ENCODE measurements at regions not wholly inside any gene's neighbourhood (a gene's known extent, or its start where the extent isn't known, plus 50 kb on each side); places are given as distances from the start of the nearest gene placed in this dataset.
A peak's percentile ranks its signal among the peaks of the same experiment; 100 is the strongest.

DNA sequence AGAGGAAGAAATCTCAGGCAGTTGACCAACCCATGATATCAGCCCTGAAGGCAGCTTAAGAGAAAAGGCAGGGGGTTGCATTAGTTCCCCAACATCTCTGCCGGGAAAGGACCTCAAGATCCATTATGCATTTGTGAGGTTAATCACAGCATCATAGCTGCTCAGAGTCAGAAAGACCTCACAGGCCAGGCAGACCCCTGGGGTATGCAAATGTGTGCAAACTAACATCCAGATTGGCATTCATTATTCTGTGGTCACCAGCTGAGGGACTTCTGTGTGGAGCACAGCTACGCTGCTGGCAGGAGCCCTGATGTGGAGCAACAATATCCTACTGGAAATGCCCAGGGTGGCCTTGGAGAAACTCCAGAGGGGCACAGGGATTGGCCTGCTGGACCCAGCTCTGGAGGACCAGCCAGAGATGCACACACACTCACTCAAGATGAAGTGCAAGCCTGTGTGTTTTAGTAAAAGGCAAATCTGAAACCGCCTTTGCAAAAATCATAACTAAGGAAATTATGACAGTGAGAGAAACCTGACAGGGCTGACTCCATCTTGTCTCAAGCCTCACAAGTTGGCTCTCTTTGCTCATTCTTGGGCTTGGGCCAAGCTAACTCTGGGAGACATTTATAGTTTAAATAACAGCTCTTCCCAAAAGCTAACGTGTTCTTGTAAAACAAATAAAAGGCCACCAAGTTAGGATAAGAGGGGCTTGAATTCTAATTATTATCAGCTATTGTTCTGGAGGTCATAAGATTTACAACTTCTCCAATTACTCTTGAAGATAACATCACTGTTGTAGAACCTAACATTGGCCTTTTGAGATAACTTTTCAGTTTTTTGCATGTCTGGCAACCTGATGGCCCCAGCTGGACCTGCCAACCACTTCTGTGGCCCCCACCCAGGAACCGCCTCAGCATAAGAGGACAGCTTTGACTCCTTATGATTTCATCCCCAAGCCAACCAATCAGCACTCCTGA, 257.1 kb downstream of the UACA start:
- DNase-seq (ENCODE audit: low spot score) = no peak

DNA sequence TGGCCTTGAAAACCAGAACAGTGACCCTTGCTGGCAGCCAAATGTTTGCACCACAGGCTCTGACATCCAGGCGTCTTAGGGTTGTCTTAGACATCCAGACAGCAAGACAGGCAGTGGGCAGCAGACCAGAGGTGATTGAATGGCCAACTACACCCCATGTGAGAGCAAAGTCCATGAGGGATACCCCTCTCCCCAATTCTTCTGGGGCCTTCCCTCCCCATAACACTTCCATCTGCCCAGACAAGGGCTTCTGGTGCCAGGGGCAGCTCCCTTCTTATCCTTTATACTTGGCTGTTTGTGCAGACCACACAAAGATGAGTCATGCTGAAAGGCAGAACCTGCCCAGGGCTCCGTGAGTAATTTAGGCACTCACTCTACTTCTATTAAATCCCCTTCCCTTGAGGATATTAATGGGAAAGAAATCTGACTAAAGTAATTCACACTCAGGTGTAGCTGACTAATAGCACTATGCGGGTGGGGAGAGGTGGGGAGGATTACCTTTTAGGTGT, 257.9 kb downstream of the UACA start:
- DNase-seq (ENCODE audit: low spot score) = no peak

DNA sequence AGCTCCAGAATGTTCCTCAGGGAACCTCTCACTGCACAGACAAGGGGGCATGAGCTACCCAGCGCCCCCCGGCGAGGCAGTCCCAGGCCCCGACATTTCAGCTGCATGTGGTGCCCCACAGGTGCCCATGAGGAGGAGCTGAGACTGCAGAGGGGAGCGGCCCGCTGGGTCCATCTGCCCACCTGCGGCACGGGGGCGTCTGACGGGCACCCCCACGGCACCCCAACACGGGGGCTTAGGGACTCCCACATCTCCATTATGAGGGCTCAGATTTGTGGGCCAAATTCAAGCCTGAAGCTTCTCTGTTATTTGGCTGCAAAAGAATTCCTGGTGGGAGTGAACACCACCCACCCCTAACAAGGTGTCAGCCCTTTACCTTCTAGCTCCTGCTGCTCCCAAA, 258.4 kb downstream of the UACA start:
- DNase-seq (ENCODE audit: low spot score) = no peak

DNA sequence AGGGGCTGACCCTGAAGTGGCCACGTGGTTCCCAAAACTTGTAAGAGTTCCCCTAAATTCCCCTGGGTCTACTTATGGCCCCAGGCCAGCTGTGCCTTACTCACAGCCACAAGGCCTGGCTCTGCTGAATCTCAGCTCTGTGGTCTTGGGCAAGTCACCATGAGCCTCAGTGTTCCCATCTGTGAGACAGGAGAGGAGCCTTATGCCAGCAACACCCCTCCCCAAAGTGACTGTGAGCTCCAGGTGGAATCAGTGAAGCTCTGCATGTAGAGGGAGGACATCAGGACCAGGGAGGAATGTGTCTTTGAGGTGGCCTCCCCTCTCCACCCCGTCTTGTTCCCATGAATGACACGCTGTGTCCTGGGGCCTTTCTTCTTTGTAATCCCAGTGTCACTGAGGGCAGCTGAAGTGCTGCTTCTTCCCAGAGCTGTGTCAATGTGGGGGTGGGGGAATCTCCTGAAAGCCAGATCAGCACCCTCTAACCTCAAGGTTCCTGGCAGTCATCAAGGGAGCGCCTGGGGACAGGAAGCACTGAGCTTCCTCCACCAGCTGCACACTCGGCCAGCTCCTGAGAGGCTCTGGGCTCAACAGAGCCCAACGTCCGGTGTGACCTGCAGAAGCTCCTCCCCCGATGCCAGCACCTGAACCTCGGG, 258.9 kb downstream of the UACA start:
- DNase-seq (ENCODE audit: low spot score) = no peak

DNA sequence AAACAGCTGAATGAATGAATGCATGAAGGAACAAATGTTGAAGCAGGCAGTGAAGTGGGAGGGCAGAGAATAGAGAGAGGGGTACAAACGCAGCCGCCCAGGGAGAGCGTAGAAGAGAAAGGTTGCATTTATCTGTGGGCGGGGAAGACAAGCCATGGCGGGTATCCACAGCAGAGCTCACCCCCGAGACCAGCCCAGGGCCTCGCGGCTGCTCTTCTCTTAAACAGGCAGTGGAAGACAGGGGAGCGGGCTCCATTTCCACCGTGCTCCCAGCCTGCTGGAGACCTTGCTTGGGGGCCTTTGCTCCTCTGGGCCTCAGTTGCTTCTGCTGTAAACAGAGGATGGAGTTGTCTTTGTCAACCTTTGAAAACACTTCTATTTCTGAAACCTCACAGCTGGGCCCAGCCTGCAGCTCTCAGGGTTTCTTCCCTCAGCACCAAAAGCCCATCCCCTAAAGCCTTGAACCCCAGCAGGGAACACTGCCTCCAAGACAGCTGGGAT, 259.5 kb downstream of the UACA start:
- DNase-seq (ENCODE audit: low spot score) = no peak

DNA sequence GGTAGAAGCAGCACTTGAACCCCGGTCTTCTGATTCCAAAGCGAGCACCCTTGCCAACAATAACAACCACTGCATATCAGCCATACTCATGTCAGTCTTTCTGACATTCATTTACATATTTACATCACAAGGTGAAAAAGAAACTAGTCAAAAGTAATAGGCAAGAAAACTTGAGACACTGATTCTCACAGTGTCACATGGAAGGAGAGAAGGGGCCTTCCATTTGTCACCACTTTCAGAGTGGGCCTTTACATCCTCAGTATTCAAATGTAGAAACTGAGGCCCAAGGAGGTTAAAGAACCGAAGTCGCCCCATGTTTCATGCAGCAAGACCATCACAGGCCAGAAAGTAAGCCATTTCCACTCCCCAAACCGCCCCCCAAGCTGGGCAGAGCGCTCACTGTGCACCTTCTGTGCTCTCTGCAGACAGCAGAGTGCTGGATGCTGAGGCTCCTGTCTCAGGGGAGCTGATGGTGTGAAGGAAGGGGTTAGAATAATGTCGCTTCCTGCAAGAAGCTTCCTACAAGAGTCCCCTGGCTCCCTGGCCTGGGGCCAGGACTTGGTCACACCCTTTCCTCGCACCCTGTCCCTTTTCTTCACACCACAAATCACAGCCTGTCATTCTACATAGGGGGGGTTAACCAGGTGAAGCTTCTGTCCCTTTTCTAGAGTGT, 260.1 kb downstream of the UACA start:
- DNase-seq (ENCODE audit: low spot score) = no peak

DNA sequence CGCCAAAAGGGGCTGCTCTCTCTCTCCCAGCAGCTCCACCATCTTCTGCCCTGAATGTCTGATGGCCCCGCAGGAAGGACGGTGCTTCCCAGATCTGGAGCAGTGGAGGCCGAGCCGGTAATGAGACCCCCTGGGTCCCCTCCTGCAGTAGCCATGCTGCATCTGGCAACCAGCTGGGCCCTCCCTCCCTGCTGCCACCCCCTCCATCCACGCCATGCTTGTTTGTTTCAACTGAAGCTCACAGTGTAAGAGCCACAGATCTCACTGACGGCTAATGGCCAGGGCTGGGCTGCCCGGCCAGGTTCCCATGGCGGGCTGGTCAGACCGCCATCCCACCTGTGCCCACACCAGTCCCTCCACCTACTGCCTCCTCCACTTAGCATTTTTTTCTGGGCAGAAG, 260.8 kb downstream of the UACA start:
- no peak for DNase-seq (ENCODE audit: low spot score)

DNA sequence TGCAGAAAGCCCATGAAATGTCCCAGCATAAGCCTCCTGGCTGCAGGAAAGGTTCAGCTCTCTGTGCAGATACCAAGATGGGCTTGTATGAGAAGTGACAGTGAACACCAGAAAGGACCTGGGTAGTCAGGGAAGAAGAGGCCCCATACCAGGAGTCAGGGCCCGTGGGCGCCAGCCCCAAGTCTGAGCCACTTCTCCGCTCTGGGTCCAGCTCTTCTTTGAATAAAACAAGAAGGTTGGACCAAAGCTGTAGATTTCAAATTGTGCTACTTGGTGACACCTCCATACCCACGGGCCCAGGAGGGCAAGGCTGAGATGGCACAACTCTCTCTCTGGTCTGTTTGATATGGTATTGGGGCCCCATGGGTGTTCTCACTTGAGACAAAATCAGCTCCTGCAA, 261.5 kb downstream of the UACA start:
- DNase-seq (ENCODE audit: low spot score) = no peak

DNA sequence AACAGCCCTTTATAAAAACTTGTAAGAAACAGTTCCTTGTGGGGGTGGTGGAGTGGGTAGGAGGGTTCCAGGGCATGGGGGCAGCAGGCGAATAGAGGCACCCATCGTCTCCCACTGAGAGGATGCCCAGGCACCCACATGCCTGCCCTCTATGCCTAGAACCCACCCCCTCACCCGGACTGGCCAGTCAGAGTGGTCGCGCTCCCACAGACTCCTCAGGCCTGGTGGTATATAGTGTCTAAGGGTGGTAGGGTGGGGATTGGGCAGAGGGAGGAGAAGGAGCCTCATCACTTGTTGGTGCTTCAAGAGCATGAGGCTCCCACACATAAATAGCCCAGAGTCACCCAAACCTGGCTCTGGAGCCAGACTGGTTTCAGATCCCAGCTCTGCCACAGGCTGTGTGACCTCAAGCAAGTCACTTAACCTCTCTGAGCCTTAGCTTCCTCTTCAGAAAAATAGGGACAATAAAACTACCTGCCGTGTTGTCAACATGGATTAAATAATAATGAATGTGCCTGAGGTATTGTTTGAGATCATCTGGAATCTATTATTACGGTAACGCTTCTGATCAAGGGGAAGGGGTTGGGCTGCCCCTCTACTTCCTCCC, 262.1 kb downstream of the UACA start:
- DNase-seq (ENCODE audit: low spot score) = no peak

DNA sequence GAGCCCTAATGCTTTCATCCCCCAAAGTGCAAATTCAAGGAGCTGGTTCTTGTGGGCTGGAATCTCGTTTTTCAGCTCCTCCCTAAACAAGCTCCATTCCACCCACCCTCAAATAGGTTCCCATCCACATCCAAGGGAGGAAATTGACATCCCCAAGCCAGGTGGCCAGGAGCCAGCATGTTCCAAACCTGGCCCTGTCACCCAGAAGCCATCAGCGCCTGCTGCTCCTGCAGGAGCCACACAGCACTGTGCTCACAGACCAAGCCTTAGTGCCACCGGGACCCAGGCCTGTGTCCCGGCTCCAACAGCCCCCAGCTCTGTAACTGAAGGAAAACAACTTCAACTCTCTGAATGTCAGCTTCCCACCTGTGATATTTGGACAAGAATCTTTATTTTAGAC, 263.6 kb downstream of the UACA start:
- DNase-seq (ENCODE audit: low spot score) = no peak

DNA sequence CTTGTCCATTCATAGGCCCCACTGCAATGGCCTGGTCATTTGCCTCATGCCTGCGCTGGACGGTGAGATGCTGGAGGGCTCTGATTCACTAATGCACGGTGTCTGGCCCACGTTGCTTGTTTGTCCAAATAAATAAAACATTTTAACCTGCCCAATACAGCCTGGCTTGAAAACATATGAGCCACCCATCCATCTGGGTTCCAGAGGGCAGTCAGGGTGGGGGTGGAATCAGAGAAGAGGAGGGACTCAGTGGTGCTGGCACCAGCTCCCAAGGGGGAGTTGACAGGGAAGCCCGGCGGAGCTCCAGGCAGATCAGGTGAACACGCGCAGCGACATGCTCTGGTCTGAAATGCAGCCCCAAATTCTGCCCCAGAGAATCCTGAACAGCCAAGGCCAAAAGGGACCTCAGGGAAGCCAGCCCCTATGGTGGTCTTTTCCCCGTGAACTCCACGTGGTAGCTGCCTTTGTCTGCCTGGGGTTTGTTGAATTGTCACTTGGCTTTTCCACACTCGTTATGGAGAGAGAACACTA, 265.2 kb downstream of the UACA start:
- DNase-seq (ENCODE audit: low spot score) = no peak

DNA sequence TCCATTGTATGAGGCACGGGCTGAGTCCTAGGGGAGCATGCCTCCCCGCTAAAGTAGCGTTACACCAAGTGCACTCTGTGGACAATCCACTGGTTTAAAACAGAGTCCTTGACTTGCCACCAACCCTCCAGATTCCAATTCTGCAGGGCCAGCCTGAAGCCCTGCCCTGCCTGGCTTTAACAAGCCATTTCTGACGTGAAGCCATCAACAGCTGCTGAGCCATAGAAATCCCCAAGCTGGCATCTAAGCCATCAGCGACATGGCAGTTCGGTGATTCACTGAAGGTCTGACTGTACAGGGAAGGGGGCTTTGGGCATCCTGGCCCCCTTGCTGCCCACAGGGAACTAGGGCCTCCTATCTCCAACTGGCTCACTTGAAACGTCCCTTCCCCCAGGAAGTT, 265.7 kb downstream of the UACA start:
- DNase-seq (ENCODE audit: low spot score) = no peak

DNA sequence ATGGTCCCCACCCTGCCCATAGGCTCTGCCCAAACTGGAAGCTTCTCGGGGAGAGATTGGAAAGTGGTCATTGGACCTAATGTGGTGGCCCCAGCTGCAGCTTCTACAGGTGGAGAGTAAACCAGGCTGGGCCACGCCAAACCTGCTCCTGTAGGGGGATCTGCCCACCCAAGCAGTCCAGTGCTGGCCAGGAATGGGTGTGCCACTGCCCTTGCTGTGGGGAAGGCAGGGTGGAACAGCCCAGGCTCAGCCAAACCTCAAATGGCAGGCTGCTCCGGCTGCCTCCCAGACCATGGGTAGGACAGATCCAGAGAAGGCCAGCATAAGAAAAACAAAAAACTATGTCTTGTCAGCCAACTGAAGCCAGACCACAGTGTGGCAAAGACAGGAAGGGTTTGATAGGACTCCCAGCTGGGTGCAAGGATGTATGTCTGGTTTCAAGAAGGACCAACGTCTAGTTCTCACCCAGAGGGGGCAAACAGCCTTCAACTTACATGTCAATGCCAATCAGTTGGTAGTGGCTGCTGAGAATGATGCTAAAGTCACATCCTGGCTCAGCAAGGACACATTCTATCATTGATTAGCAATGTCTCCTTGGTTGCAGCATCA, 267.3 kb downstream of the UACA start:
- no peak for DNase-seq (ENCODE audit: low spot score)

DNA sequence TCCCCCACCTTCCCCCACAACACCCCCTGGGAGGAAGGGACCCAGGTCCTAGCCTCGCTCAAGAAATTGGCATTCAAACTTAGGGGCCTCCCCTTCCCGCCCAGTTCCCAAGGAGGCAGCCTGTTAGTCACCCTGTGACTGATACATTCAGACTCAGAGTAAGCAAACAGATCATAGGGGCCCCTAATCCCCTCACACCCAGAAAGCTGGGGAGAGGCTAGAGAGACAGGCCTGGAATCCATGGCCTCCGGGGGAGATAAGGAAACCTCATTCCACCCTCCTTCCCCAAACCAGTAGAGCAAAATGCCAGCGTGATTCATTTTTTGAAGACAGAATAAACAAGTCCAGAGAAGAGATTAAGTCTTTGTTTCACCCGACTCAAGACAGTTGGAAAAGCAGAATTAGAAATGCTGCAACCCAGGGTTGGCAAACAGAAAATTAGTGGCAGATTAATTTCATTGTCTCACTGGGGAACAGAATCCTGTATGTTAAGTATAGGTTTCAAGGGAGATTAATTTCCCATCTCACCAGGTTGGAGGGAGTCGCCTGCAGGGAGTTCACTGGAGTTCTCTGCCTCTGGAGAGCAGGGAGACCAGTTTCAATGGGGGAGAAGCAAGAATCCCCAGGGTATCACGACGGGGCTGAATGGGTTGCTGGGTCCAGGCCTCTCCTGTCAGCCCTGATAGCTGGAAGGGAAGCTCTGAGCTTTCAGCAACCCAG, 268.3 kb downstream of the UACA start:
- peak; percentile 54 for DNase-seq (ENCODE audit: low spot score)

DNA sequence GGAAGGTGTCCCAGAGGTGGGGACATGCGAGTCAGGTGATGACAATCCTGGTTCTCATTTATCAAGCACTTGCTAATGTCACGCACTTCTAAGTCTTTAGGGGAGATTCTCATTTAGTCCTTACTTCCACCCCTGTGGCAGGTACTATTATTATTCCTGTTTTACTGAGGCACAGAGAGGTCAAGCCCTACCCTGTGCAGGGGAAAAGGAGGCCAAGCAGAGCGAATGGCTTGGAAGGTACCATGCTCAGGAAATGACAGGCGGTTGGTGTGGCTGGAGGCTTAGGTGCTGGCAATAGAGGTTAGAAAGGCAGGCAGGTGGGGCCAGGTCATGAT, 268.9 kb downstream of the UACA start:
- DNase-seq (ENCODE audit: low spot score) = no peak

DNA sequence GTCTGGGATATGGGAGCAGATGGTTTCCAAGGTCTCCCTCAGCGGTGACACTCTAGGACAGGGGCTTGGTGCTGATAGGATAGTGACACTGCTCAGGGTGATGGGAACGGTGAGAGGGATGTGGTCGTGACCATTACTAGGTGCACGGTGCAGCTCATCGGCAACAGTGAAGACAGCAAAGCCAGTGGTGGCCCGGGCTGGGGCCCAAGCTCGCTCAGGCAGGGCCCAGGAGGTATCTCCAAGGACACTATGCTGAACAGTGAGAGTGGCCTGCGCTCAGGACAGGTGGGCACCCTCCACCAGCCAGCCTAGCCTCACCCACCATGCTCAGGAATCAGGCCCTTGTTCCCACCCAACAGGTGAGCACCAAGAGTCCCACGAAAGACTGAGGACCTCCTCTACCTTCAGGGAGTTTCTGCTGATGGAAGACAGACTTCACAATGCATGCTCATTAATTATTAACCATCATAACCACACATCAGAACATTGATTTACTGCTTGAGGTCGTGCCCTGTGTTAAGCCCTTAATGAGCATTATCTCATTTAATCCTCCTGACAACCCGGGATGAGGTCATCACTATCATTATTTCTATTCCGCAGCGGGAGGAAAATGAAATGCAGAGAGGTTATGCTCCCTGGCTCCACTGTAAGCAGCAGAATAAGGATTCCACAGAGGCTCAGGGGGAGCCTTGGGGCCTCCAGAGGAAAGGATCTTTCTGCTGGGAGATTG, 269.4 kb downstream of the UACA start:
- no peak for DNase-seq (ENCODE audit: low spot score)

DNA sequence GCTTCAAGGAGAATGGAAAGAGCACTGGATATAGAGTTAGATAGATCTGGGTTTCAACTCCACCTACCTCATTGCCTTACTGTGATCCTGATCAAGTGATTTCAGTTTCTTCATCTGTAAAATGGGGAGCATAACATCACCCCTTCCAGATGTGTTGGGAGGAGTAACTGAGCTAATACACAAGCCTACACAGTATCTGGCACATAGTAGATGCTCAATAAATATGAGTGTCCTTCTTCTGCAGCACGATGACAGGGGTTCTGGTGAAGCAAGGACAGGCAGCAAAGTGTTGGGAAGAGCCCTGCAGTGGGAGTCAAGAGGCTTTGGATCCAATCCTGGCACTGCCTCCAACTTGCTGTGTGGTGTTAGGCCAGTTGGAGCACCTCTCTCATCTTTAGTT, 270.0 kb downstream of the UACA start:
- DNase-seq (ENCODE audit: low spot score) = no peak

DNA sequence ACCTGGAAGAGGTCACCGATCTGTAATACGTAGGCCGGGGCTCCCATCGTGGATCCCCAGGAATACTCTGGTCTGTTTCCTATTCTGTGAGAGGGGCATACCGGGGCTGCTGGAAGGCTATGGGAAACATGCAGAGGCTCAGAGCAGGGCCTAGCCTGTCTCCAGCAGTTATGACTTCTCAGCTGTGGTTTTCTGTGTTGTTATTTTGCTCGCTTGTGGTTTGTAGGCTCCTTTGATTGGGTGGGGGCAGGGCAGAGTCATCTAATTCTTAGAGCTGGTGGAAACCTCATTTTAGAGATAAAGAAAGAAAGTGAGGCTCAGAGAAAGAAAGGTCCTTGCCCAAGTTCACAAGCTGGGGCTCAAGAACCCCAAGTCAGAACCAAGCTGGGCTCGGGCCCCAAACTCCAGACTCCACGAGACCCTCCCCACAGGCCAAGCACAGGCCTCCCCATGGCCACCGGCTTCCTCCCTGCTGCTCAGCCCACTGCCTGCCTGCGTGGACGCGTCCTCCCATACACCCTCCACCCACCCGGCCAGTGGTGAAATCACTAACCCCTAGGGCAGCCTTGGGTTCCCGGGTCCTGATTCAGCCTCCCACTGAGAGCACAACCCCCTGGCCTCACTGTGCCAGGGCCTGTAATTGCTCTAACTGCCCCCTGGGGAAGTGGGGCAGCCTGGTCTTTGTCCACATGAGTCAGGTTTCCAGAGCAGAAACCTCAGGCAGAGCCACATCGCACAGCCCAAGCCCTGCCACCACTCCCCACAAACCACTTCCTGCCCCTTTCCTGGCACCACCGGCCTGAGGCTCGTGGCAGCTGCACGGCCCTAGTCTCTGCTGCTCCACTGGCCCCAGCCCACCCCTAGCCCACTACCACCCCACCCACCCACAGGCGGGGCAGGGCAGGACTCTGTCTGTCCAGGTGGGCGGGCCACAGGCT, 270.8 kb downstream of the UACA start:
- DNase-seq (ENCODE audit: low spot score) = no peak

DNA sequence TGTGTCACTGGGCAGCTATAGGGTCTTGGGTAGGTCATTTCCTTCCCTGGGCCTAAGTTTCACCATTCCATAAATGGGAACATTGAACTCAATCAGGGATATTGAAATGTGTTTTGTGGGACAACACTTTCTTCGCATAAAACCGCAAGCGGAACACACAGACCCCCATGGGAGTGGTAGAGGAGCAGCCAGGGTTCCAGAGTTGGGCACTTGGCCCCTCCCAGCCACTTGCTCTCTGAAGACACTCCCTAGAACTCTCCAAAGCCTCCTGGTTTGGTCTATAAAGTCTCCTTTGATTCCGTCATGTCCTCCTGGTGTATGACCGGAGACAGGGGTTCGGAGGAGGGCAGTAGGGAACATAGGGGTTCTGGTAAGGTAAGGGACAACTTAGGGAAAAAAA, 271.7 kb downstream of the UACA start:
- no peak for DNase-seq (ENCODE audit: low spot score)
